Suprapubic skin (tissue), 4 donors: ENCODE measurements at regions not wholly inside any gene's neighbourhood (a gene's known extent, or its start where the extent isn't known, plus 50 kb on each side); places are given as distances from the start of the nearest gene placed in this dataset.

ENCODE experiments used
- DNase-seq, 2 donors: peaks; one replicate each; pipeline ENCODE4 v3.0.0-alpha.2; 2019; ENCODE audit warnings: low spot score in 2 of 2
- H3K27ac ChIP-seq: fragments of 200-600 bp; sonication (generic); one replicate; pipeline ENCODE4 v1.5.1; 2019
- H3K27me3 ChIP-seq: fragments of 200-600 bp; sonication (generic); one replicate; pipeline ENCODE4 v1.5.1; 2019
- H3K36me3 ChIP-seq: fragments of 200-600 bp; sonication (generic); one replicate; pipeline ENCODE4 v1.5.1; 2019
- H3K4me1 ChIP-seq: fragments of 200-600 bp; sonication (generic); one replicate; pipeline ENCODE4 v1.5.1; 2019
- H3K4me3 ChIP-seq: fragments of 200-600 bp; sonication (generic); one replicate; pipeline ENCODE4 v1.5.1; 2019; ENCODE audit warnings: mild to moderate bottlenecking
- H3K9me3 ChIP-seq: fragments of 200-600 bp; sonication (generic); one replicate; pipeline ENCODE4 v1.5.1; 2019
- EP300 ChIP-seq: sonication (generic); formaldehyde crosslinking; IDR thresholded peaks from one replicate; pipeline ENCODE4 v1.6.1; 2017; ENCODE audit warnings: antibody characterized with exemption
- POLR2A ChIP-seq, 2 donors: fragments of 450-650 bp; IDR thresholded peaks; one replicate each; pipeline ENCODE4 v1.6.1; 2017; ENCODE audit warnings: antibody characterized with exemption in 2 of 2, mild to moderate bottlenecking in 2 of 2, moderate library complexity in 2 of 2
- POLR2AphosphoS5 ChIP-seq, 3 donors: sonication (generic); formaldehyde crosslinking; IDR thresholded peaks; one replicate each; pipeline ENCODE4 v1.6.1; 2017; ENCODE audit warnings: antibody characterized with exemption in 3 of 3
- whole genome bisulfite sequencing: methylation state at CpG from one replicate; pipeline ENCODE4 v1.1.5; 2018; 5-methylcytosine and 5-hydroxymethylcytosine counted together
- TF ChIP-seq, protein P1 (sequence below), 2 donors: fragments of 200-600 bp in 1 of 2; fragments of 450-650 bp in 1 of 2; sonication (generic) in 1 of 2; IDR thresholded peaks; one replicate each; pipeline ENCODE4 v1.5.1; 2016 to 2019; ENCODE audit warnings: antibody characterized with exemption in 2 of 2, mild to moderate bottlenecking in 1 of 2, moderate library complexity in 1 of 2

DNA sequence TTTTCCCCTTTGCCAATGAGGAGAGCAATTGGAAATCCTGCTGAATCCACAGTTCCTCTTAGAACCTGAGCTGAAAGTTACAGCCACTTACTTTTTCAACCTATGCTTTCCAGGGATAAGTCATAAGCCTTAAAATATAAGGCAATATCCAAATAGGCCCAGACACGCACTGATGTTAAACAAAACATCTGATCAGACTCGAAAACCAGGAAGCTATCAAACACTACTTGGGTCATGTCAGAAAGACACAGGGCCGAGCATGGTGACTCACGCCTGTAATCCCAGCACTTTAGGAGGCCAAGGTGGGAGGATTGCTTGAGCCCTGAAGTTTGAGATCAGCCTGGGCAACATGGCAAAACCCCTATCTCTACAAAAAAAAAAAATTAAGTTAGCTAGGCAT lies 192.1 kb downstream of the SP3 start:
- H3K9me3 ChIP-seq: no peaks in the 10 kb centered on the region
- no peak overlapping the region for H3K27ac ChIP-seq
- no peaks in the 10 kb centered on the region for H3K4me1 ChIP-seq
- whole genome bisulfite sequencing: 63% methylated on average over 4 of the region's 4 CpGs
- no peak for TF ChIP-seq POLR2A (IDR thresholded peaks at IDR 0.05)
- TF ChIP-seq POLR2AphosphoS5 (IDR thresholded peaks at IDR 0.05): no peak
- TF ChIP-seq, protein P1, sequence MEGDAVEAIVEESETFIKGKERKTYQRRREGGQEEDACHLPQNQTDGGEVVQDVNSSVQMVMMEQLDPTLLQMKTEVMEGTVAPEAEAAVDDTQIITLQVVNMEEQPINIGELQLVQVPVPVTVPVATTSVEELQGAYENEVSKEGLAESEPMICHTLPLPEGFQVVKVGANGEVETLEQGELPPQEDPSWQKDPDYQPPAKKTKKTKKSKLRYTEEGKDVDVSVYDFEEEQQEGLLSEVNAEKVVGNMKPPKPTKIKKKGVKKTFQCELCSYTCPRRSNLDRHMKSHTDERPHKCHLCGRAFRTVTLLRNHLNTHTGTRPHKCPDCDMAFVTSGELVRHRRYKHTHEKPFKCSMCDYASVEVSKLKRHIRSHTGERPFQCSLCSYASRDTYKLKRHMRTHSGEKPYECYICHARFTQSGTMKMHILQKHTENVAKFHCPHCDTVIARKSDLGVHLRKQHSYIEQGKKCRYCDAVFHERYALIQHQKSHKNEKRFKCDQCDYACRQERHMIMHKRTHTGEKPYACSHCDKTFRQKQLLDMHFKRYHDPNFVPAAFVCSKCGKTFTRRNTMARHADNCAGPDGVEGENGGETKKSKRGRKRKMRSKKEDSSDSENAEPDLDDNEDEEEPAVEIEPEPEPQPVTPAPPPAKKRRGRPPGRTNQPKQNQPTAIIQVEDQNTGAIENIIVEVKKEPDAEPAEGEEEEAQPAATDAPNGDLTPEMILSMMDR (IDR thresholded peaks at IDR 0.05): no peak
- no peak overlapping the region for H3K4me3 ChIP-seq
- H3K36me3 ChIP-seq: no peaks in the 10 kb centered on the region
- DNase-seq: no peak
- no peaks in the 10 kb centered on the region for H3K27me3 ChIP-seq

DNA sequence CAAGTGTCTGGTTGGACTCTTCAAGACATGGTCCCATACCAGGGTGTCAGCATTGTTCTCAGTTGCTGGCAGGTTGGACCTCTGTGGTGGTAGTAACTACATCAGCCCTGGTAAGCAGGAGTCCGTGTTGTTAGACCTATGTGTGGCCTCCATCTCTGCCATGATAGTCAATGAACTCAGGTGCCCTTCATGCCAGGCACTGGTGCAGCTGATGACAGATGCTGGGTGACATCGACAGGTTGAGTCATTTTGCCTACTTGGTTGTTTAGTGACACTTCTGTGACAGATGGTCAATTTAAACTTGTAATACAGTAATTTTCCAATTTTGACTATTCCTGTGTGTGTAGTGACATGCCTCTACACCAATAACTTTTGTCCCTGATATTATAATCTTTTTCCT lies 189.7 kb downstream of the SP3 start:
- no peak for DNase-seq
- Histone ChIP-seq H3K27ac (no peak overlapping the region), H3K4me3 (no peak overlapping the region), H3K27me3 (no peaks in the 10 kb centered on the region), H3K9me3 (no peaks in the 10 kb centered on the region), H3K36me3 (no peaks in the 10 kb centered on the region), H3K4me1 (no peaks in the 10 kb centered on the region)
- TF ChIP-seq EP300 (no peak), POLR2A (IDR thresholded peaks at IDR 0.05) (no peak), POLR2AphosphoS5 (IDR thresholded peaks at IDR 0.05) (no peak)
- TF ChIP-seq, protein P1 (IDR thresholded peaks at IDR 0.05): no peak
- 94% methylated on average over 2 of the region's 2 CpGs for WGBS

DNA sequence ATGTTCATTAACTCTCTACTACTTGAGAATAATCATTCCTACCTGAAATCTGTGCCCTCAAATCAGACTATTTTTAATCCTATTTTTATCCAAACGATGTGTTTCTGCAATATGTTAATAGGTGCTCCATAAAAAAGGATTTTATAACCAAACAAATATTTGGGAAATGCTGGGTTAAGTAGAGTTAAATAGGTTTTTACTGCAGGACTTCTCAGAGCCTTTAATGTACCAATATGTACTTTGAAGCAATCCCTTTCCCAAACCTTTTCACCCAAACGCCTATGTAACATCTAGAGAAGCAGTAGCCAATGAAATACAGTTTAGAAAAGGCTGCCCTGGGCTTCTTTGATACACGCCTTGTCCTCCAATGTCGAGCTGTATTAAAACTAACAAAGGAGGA lies 182.5 kb downstream of the SP3 start:
- WGBS: 76% methylated on average over 4 of the region's 4 CpGs
- H3K4me1 ChIP-seq: no peaks in the 10 kb centered on the region
- H3K36me3 ChIP-seq: no peaks in the 10 kb centered on the region
- peaks cover 2% of the 10 kb centered on the region for H3K27me3 ChIP-seq
- no peak for TF ChIP-seq POLR2A (IDR thresholded peaks at IDR 0.05)
- no peak for TF ChIP-seq EP300
- TF ChIP-seq, protein P1 (IDR thresholded peaks at IDR 0.05): no peak
- TF ChIP-seq POLR2AphosphoS5 (IDR thresholded peaks at IDR 0.05): no peak
- no peak overlapping the region for H3K27ac ChIP-seq
- no peak for DNase-seq
- no peak overlapping the region for H3K4me3 ChIP-seq
- H3K9me3 ChIP-seq: no peaks in the 10 kb centered on the region

DNA sequence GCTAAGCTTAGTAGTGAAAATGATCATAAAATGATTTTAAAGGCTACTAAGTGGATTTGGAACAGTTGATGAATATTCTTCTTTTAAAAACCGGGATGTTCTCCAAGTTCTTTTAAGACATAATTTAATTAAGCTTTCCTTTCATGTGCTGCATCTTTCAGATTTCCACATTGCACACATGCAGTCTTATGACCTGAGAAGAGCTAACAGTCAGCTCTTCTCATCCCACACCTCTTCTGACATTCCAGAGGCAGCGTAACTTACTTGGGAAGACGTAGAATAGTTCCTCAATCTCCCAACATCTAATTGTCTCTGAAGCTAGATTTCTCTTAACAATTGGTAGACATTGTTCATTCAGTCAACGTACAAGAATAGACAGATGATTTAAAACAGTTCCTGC lies 181.8 kb downstream of the SP3 start:
- DNase-seq: no peak
- H3K27ac ChIP-seq: no peak overlapping the region
- H3K4me1 ChIP-seq: no peaks in the 10 kb centered on the region
- TF ChIP-seq EP300 (no peak), POLR2AphosphoS5 (IDR thresholded peaks at IDR 0.05) (no peak), POLR2A (IDR thresholded peaks at IDR 0.05) (no peak)
- TF ChIP-seq, protein P1 (IDR thresholded peaks at IDR 0.05): no peak
- H3K36me3 ChIP-seq: no peaks in the 10 kb centered on the region
- H3K27me3 ChIP-seq: peaks cover 2% of the 10 kb centered on the region
- H3K9me3 ChIP-seq: no peaks in the 10 kb centered on the region
- WGBS: 40% methylated on average over 4 of the region's 4 CpGs
- H3K4me3 ChIP-seq: no peak overlapping the region

DNA sequence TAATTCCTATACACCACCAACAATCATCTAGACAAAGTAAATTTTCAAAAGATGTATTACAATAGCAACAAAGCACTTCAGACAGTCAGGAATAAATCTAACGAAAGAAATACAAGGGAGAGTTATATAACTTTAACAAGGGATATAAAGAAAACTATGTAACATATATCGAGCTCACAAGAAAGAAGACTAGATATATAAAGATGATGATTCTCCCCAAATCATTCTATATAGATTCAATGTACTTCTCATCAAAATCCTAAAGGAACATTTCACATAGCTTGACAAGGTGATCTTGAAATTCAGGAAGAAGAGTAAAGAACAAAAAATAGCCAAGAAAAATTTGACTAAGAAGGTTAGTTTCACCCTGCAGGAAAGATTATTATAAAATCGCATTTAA lies 179.4 kb downstream of the SP3 start:
- H3K9me3 ChIP-seq: no peaks in the 10 kb centered on the region
- 92% methylated on average over 3 of the region's 3 CpGs for WGBS
- H3K27me3 ChIP-seq: peaks cover 2% of the 10 kb centered on the region
- H3K4me1 ChIP-seq: no peaks in the 10 kb centered on the region
- H3K27ac ChIP-seq: no peak overlapping the region
- TF ChIP-seq, protein P1 (IDR thresholded peaks at IDR 0.05): no peak
- no peak for TF ChIP-seq POLR2A (IDR thresholded peaks at IDR 0.05)
- TF ChIP-seq POLR2AphosphoS5 (IDR thresholded peaks at IDR 0.05): no peak
- no peak for TF ChIP-seq EP300
- no peak for DNase-seq
- no peak overlapping the region for H3K4me3 ChIP-seq
- no peaks in the 10 kb centered on the region for H3K36me3 ChIP-seq
